ENCODE measurements at regions not wholly inside any gene's neighbourhood (a gene's known extent, or its start where the extent isn't known, plus 50 kb on each side); places are given as distances from the start of the nearest gene placed in this dataset.

DNA sequence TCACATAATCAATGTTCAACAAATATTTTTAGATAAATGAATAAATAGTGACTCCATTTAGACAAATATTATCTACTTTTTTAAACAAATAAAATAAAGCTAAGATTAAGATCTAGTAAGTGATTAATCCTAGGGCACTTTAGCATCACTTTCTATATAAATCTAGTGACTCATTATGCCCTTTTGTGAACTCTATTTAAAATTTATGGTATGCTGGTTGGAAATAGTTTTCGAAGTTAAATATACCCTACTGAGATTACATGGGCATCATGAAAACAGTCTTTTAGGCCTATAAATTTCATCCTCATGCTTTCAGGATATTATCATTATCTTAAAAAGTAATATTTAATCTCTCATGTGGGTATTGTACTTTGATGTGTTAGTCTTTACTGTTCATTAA is 140.4 kb upstream of the UFL1 start:
- DNase-seq (ENCODE audit: extremely low read depth, insufficient read length) = no peak
- Histone ChIP-seq H3K36me3 (ENCODE audit: control insufficient read depth, insufficient read depth, low read length) (no peaks in the 10 kb centered on the region), H3K4me3 (replicated peaks; ENCODE audit: low read depth, low read length) (no peak overlapping the region), H3K27me3 (replicated peaks; ENCODE audit: control insufficient read depth, insufficient read depth, low read length) (no peaks in the 10 kb centered on the region)
- TF ChIP-seq, protein P1, sequence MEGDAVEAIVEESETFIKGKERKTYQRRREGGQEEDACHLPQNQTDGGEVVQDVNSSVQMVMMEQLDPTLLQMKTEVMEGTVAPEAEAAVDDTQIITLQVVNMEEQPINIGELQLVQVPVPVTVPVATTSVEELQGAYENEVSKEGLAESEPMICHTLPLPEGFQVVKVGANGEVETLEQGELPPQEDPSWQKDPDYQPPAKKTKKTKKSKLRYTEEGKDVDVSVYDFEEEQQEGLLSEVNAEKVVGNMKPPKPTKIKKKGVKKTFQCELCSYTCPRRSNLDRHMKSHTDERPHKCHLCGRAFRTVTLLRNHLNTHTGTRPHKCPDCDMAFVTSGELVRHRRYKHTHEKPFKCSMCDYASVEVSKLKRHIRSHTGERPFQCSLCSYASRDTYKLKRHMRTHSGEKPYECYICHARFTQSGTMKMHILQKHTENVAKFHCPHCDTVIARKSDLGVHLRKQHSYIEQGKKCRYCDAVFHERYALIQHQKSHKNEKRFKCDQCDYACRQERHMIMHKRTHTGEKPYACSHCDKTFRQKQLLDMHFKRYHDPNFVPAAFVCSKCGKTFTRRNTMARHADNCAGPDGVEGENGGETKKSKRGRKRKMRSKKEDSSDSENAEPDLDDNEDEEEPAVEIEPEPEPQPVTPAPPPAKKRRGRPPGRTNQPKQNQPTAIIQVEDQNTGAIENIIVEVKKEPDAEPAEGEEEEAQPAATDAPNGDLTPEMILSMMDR (IDR thresholded peaks at IDR 0.05; ENCODE audit: insufficient read depth, low read length, poor library complexity, severe bottlenecking) = no peak

DNA sequence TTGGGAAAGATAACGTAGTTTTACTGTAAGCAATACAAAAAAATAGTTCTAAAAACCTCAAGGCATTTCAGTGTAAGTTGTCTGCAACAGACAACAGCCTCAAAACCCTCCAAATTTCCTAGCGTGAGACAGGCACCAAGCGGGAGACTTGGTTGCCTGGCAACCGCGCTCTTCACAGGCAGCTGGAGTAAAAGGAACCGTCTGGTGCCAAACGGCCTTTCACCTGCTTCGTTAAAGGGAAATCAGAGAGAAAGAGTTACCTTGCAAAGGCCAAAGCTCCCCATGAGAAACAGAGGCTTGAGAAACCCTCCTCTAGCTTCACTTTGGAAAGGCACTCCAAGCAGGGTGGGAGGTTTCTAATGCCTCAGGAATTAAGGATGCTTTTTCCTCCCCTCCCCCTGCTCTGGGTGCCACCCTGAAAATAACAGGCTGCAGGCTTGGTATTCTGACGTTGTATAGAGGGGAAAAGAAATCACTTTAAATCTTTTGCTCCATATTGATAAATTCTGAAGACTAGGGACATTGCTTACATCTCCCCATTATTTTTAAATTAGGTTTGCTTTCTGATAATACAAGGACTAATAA is 129.7 kb upstream of the UFL1 start:
- Histone ChIP-seq H3K27me3 (replicated peaks; ENCODE audit: control insufficient read depth, insufficient read depth, low read length) (no peaks in the 10 kb centered on the region), H3K36me3 (ENCODE audit: control insufficient read depth, insufficient read depth, low read length) (no peaks in the 10 kb centered on the region), H3K4me3 (replicated peaks; ENCODE audit: low read depth, low read length) (no peak overlapping the region)
- no peak for DNase-seq (ENCODE audit: extremely low read depth, insufficient read length)
- TF ChIP-seq, protein P1 (IDR thresholded peaks at IDR 0.05; ENCODE audit: insufficient read depth, low read length, poor library complexity, severe bottlenecking) = no peak

DNA sequence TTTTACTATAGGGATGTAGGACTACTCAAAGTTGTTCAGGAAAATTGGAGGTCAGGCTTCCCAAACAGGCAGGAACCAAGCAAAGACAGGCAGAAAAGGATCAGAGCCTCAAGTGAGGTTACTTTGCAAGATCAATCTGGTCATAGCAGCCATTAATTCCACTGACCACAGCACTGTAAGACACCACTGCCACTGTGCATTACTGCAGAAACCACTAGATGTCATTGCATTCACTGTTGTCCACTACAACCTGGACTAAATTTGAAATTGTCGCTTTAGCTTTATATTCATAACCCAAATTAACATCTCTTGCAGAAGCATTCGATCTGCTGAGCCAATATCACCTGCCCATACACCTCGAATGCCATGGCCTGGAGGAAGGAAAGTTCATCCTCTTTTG is 126.9 kb upstream of the UFL1 start:
- no peak for DNase-seq (ENCODE audit: extremely low read depth, insufficient read length)
- Histone ChIP-seq H3K27me3 (replicated peaks; ENCODE audit: control insufficient read depth, insufficient read depth, low read length) (no peaks in the 10 kb centered on the region), H3K4me3 (replicated peaks; ENCODE audit: low read depth, low read length) (no peak overlapping the region), H3K36me3 (ENCODE audit: control insufficient read depth, insufficient read depth, low read length) (no peaks in the 10 kb centered on the region)
- TF ChIP-seq, protein P1 (IDR thresholded peaks at IDR 0.05; ENCODE audit: insufficient read depth, low read length, poor library complexity, severe bottlenecking) = peak; percentile 36

DNA sequence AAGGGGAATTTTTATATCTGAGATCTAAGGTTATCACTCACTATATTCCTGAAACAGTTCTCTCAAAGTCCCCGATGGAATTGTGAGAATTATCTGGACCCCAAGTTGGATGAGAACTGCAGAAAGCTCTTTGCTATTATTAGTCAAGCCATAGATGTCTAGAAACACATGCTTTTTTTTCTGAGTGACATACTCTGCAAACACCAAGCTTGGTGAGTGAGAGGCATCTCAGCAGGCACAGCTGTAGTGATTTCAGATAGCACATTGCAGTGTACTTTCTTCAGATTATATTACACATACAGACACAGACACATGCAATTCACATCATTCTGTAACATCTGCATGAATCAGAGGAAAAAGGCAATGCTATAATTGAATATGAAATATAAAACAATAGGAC is 111.1 kb upstream of the UFL1 start:
- H3K4me3 ChIP-seq (replicated peaks; ENCODE audit: low read depth, low read length) = no peak overlapping the region
- TF ChIP-seq, protein P1 (IDR thresholded peaks at IDR 0.05; ENCODE audit: insufficient read depth, low read length, poor library complexity, severe bottlenecking) = no peak
- no peaks in the 10 kb centered on the region for H3K36me3 ChIP-seq (ENCODE audit: control insufficient read depth, insufficient read depth, low read length)
- DNase-seq (ENCODE audit: extremely low read depth, insufficient read length) = no peak
- H3K27me3 ChIP-seq (replicated peaks; ENCODE audit: control insufficient read depth, insufficient read depth, low read length) = no peaks in the 10 kb centered on the region

DNA sequence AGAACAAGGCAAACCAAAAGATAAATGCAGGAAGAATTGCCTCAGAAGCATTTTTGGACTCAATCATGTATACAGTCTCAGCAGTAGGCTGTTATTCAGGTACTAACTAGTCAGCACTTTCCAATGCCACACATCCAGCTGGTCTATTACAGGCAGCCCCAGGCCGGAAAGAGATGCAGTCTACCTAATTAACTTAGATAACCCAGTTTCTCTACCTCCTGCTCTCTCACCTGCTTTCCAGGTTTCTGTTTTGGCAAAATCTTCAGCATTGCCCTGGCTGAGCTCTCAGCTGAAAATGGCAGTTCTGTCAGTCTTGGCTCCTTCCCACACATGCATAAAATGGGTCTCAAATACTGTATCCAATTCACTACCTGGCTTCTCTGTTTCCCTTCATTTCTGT is 101.3 kb upstream of the UFL1 start:
- no peak for DNase-seq (ENCODE audit: extremely low read depth, insufficient read length)
- Histone ChIP-seq H3K36me3 (ENCODE audit: control insufficient read depth, insufficient read depth, low read length) (no peaks in the 10 kb centered on the region), H3K27me3 (replicated peaks; ENCODE audit: control insufficient read depth, insufficient read depth, low read length) (no peaks in the 10 kb centered on the region), H3K4me3 (replicated peaks; ENCODE audit: low read depth, low read length) (no peak overlapping the region)
- TF ChIP-seq, protein P1 (IDR thresholded peaks at IDR 0.05; ENCODE audit: insufficient read depth, low read length, poor library complexity, severe bottlenecking) = no peak

DNA sequence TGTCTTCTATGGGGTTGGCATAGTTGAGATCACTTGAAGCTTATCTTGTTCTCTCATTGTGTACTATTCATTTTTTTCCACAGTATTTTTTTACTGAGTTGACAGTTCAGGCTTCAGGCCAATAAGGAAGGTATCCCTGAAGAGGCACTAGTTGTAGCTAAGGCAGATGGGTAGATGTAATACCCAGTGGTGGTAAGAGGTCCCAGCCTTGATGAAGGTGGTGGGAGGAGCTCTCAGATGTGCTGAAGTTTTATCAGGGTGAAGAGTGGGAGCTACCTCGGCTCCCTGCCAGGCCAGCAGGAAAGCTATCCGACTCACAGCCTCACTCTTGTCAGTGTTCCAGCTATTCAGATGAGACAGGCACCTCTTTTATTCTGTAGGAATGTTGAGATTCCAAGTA is 87.7 kb upstream of the UFL1 start:
- no peaks in the 10 kb centered on the region for H3K27me3 ChIP-seq (replicated peaks; ENCODE audit: control insufficient read depth, insufficient read depth, low read length)

More for the DNA sequence above, 87.7 kb upstream of the UFL1 start:
- Histone ChIP-seq H3K4me3 (replicated peaks; ENCODE audit: low read depth, low read length) (no peak overlapping the region), H3K36me3 (ENCODE audit: control insufficient read depth, insufficient read depth, low read length) (no peaks in the 10 kb centered on the region)
- DNase-seq (ENCODE audit: extremely low read depth, insufficient read length) = no peak
- TF ChIP-seq, protein P1 (IDR thresholded peaks at IDR 0.05; ENCODE audit: insufficient read depth, low read length, poor library complexity, severe bottlenecking) = no peak

Data from GM06990 (cell line).